Psoas muscle (tissue), 7 donors: ENCODE measurements at regions not wholly inside any gene's neighbourhood (a gene's known extent, or its start where the extent isn't known, plus 50 kb on each side); places are given as distances from the start of the nearest gene placed in this dataset.

Experiments used
- ATAC-seq, 4 donors: fragments of 200-7000 bp; cut with Tn5 transposase; one replicate each; pipeline ENCODE4 v1.9.1; 2020; ENCODE audit warnings: moderate library complexity in 3 of 4, mild to moderate bottlenecking in 2 of 4
- DNase-seq, 2 donors: peaks; one replicate each; pipeline ENCODE4 v3.0.0-alpha.2; 2020
- H3K27ac ChIP-seq: fragments of 200-600 bp; one replicate; pipeline ENCODE4 v1.8.0; 2022
- H3K27me3 ChIP-seq, 3 donors: fragments of 200-600 bp in 1 of 3; one replicate each; pipeline versions ENCODE4 v1.6.1 to v1.8.0; 2013 to 2022; ENCODE audit warnings: low read length in 2 of 3, mild to moderate bottlenecking in 2 of 3, moderate library complexity in 1 of 3; ENCODE audit not compliant: insufficient read depth in 3 of 3
- H3K36me3 ChIP-seq, 2 donors: fragments of 200-600 bp in 1 of 2; one replicate each; pipeline versions ENCODE4 v1.6.1 to v1.8.0; 2013 to 2022; ENCODE audit warnings: low read depth in 1 of 2, mild to moderate bottlenecking in 1 of 2, moderate library complexity in 1 of 2; ENCODE audit not compliant: insufficient read depth in 1 of 2
- H3K4me1 ChIP-seq: fragments of 200-600 bp; one replicate; pipeline ENCODE4 v1.8.0; 2022
- H3K4me3 ChIP-seq: fragments of 200-600 bp; one replicate; pipeline ENCODE4 v1.8.0; 2022; ENCODE audit warnings: mild to moderate bottlenecking
- H3K9me3 ChIP-seq: fragments of 200-600 bp; one replicate; pipeline ENCODE4 v1.8.0; 2022
- WGBS, 3 donors: extraction: QIAGEN DNeasy Blood & Tissue Kit; methylation state at CpG; one replicate each; pipeline versions ENCODE4 v1.1.6 to v1.1.7; 2013; 5-methylcytosine and 5-hydroxymethylcytosine counted together
- intact Hi-C, 2 donors: fragments of 100-400 bp; cut with DNase I; formaldehyde crosslinking; loops; one replicate each; pipeline versions ENCODE4 v1.11.0 to v1.14.2; 2022
- TF ChIP-seq, protein P1 (sequence below): fragments of 200-600 bp; IDR thresholded peaks from one replicate; pipeline ENCODE4 v1.8.0; 2022; ENCODE audit warnings: antibody characterized with exemption
- donor health status: healthy with polysubstance abuse.
- donor health status: DM: no; HTN: no; CAD: no; lungs with moderate emphysema.
- donor health status: Bipolar disorder and iron deficiency.
- donor health status: healthy.
- donor health status: DM: yes; HTN: yes; CAD: no.
- donor health status: DM: no; HTN: no; CAD: no.
- donor health status: DM: yes; HTN: yes; CAD: no.

DNA sequence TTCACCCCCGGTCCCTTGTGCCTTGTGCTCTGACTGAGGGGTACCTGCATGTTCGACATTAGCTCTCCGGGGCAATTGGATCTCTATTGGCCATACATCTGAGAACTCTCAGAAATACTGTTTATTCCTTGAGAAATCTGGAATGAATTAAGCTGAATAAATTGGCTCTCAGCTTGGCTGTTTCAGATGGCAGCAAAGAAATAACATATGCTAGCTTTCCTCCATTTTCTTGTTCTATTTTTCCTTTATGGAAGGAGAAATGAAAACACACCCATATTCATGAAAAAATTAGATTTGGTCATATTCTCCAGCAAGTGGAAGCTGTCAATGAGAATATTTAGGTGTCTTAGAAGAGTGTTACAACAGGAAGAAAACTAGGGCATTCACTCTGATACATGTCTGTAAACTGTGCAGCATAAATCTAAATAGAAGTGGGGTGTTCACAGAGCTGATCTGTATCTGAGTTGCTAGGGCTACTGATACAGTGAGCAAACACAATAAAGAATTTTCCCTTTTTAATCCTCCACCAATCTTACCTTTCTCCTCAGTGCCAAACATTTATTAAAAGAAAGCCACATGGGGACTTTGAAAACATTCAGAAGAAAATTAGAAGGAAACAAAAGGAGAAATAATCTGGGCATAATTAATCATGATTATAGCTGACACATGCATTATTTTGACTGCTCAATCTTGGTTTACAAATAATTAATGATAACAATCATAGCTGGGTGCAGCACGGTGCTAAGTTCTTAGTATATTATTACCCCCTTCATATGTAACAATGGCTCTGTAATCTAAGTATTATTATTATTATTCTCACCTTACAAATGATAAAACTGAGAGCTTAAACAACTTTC lies 671.9 kb upstream of the USP24 start:
- H3K4me3 ChIP-seq: no peak overlapping the region
- 67 to 76% (median 72%) methylated on average over 4 of the region's 4 CpGs for WGBS, 3 donors
- no peaks in the 10 kb centered on the region for H3K27me3 ChIP-seq
- no peak overlapping the region for H3K27ac ChIP-seq
- TF ChIP-seq, protein P1, sequence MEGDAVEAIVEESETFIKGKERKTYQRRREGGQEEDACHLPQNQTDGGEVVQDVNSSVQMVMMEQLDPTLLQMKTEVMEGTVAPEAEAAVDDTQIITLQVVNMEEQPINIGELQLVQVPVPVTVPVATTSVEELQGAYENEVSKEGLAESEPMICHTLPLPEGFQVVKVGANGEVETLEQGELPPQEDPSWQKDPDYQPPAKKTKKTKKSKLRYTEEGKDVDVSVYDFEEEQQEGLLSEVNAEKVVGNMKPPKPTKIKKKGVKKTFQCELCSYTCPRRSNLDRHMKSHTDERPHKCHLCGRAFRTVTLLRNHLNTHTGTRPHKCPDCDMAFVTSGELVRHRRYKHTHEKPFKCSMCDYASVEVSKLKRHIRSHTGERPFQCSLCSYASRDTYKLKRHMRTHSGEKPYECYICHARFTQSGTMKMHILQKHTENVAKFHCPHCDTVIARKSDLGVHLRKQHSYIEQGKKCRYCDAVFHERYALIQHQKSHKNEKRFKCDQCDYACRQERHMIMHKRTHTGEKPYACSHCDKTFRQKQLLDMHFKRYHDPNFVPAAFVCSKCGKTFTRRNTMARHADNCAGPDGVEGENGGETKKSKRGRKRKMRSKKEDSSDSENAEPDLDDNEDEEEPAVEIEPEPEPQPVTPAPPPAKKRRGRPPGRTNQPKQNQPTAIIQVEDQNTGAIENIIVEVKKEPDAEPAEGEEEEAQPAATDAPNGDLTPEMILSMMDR: no peak
- ATAC-seq (no peak), DNase-seq (no peak)
- H3K9me3 ChIP-seq: no peaks in the 10 kb centered on the region
- H3K36me3 ChIP-seq: no peaks in the 10 kb centered on the region
- no peaks in the 10 kb centered on the region for H3K4me1 ChIP-seq
- intact Hi-C loops: no loop called here

DNA sequence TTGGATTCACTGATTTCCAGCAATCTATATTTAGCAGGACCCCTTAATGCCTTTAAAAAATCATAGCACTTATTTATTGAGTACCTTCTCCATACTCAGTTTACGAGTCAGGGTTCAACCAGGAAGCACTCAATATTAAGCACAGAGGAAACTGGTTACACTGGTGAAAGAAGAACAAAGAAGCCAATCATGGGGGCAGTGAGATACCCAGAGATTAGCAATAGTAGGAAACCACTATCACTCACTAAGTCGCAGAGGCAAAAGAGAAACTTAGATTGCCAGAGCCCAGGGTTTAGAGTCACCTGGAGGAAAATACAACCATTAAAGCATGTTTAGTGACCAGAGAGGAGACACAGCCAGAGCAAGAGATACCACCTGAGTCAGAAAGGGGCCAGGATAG lies 670.5 kb upstream of the USP24 start:
- no peaks in the 10 kb centered on the region for H3K4me1 ChIP-seq
- no peaks in the 10 kb centered on the region for H3K27me3 ChIP-seq
- H3K9me3 ChIP-seq: no peaks in the 10 kb centered on the region
- WGBS, 3 donors: 91 to 99% (median 92%) methylated on average over 2 of the region's 2 CpGs
- H3K4me3 ChIP-seq: no peak overlapping the region
- no peak for ATAC-seq
- DNase-seq: no peak
- H3K36me3 ChIP-seq: no peaks in the 10 kb centered on the region
- no peak overlapping the region for H3K27ac ChIP-seq
- intact Hi-C loops: no loop called here
- TF ChIP-seq, protein P1: no peak

DNA sequence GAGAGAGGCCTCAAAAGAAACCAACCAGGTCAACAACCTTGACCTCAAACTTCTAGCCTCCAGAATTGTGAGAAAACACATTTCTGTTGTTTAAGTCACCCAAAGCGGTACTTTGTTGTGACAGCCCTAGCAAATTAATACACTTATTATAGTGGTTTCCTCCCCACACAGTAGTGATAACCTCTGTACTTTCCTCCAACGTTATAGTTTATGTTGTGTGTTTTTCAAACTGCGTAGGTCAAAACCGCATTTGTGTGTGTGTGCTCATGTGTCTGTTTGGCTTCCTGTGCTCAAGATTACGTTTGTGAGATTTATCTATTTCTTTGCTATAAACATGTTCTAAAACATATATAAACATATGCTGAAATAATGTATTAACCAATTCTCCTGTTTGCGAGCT lies 667.8 kb upstream of the USP24 start:
- intact Hi-C loops: no loop called here
- Histone ChIP-seq H3K36me3 (no peaks in the 10 kb centered on the region), H3K4me3 (no peak overlapping the region), H3K27me3 (no peaks in the 10 kb centered on the region), H3K27ac (no peak overlapping the region), H3K4me1 (no peaks in the 10 kb centered on the region), H3K9me3 (no peaks in the 10 kb centered on the region)
- 79 to 93% (median 90%) methylated on average over 6 of the region's 6 CpGs for WGBS, 3 donors
- TF ChIP-seq, protein P1: no peak
- DNase-seq: no peak
- no peak for ATAC-seq

DNA sequence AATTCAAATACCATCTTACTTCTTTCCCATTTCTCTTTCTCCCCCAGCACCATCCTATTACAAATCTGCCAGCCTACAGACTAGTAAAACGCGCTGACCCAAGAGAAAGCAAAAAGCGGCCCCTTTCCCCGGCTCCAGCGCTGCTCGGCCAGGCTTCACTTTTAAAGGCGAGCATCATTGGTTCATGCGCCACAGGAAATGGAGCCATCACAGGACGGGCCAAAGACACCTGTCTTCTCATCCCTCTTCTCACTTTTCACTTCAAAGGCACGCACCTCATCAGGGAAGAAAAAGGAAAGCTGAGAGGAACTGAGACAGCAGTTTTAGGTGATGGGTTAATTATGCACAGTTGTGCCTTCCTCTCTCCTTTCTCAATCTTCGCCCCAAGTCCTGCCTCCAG lies 664.2 kb upstream of the USP24 start:
- no peak for ATAC-seq
- 92 to 94% (median 93%) methylated on average over 11 of the region's 11 CpGs for WGBS, 3 donors
- TF ChIP-seq, protein P1: no peak
- H3K27me3 ChIP-seq: no peaks in the 10 kb centered on the region
- no peaks in the 10 kb centered on the region for H3K9me3 ChIP-seq
- DNase-seq: no peak
- H3K4me1 ChIP-seq: peaks cover 17% of the 10 kb centered on the region
- no peak overlapping the region for H3K4me3 ChIP-seq
- no peaks in the 10 kb centered on the region for H3K36me3 ChIP-seq
- intact Hi-C loops: no loop called here
- H3K27ac ChIP-seq: no peak overlapping the region
